Osteoblast (primary cell): ENCODE measurements at regions not wholly inside any gene's neighbourhood (a gene's known extent, or its start where the extent isn't known, plus 50 kb on each side); places are given as distances from the start of the nearest gene placed in this dataset.
"Not testable (repeated sequence)": the region's sequence is repeated elsewhere in the genome, so short reads cannot be mapped to it uniquely, and the experiment has no call there.

Source experiments
- DNase-seq: peaks from one replicate; pipeline ENCODE4 v3.0.0; 2011; ENCODE audit warnings: low spot score, mixed read lengths; ENCODE audit not compliant: insufficient read length; ENCODE audit errors: missing footprints
- H2AFZ ChIP-seq: 2 replicates; pipeline ENCODE4 v1.6.0; 2011; ENCODE audit warnings: mild to moderate bottlenecking, low read length
- H3K27ac ChIP-seq: 2 replicates; pipeline ENCODE4 v1.5.1; 2011; ENCODE audit warnings: mild to moderate bottlenecking, low read depth, low read length, moderate library complexity
- H3K27me3 ChIP-seq: 2 replicates; pipeline ENCODE4 v1.6.0; 2012; ENCODE audit warnings: mild to moderate bottlenecking, control low read depth, inconsistent platforms, low read length, moderate library complexity; ENCODE audit not compliant: insufficient read depth
- H3K36me3 ChIP-seq: 2 replicates; pipeline ENCODE4 v1.5.1; 2011; ENCODE audit warnings: mild to moderate bottlenecking, low read length, control low read depth, moderate library complexity; ENCODE audit not compliant: insufficient read depth
- H3K4me1 ChIP-seq: 2 replicates; pipeline ENCODE4 v1.5.1; 2011; ENCODE audit warnings: mild to moderate bottlenecking, low read length, control low read depth, moderate library complexity; ENCODE audit not compliant: insufficient read depth
- H3K4me2 ChIP-seq: 2 replicates; pipeline ENCODE4 v1.6.0; 2011; ENCODE audit warnings: mild to moderate bottlenecking, low read length; ENCODE audit not compliant: insufficient read depth
- H3K4me3 ChIP-seq: fragments of 200-600 bp; sonication (generic); 3 replicates; pipeline ENCODE4 v1.5.1; 2012; ENCODE audit warnings: mild to moderate bottlenecking, low read length, inconsistent platforms; ENCODE audit not compliant: insufficient read depth
- H3K79me2 ChIP-seq: 2 replicates; pipeline ENCODE4 v1.6.0; 2012; ENCODE audit warnings: mild to moderate bottlenecking, low read length, control low read depth, inconsistent platforms; ENCODE audit not compliant: insufficient read depth
- H3K9me3 ChIP-seq: 2 replicates; pipeline ENCODE4 v1.5.1; 2011; ENCODE audit warnings: low read depth, low read length, control low read depth
- H4K20me1 ChIP-seq: 2 replicates; pipeline ENCODE4 v1.6.0; 2012; ENCODE audit warnings: mild to moderate bottlenecking, low read length, control low read depth; ENCODE audit not compliant: insufficient read depth
- TF ChIP-seq, protein P1 (sequence below): IDR thresholded peaks from 2 replicates; pipeline ENCODE4 v1.5.1; 2011; ENCODE audit warnings: mild to moderate bottlenecking, low read depth, low read length, moderate library complexity; ENCODE audit errors: extremely low read depth

DNA sequence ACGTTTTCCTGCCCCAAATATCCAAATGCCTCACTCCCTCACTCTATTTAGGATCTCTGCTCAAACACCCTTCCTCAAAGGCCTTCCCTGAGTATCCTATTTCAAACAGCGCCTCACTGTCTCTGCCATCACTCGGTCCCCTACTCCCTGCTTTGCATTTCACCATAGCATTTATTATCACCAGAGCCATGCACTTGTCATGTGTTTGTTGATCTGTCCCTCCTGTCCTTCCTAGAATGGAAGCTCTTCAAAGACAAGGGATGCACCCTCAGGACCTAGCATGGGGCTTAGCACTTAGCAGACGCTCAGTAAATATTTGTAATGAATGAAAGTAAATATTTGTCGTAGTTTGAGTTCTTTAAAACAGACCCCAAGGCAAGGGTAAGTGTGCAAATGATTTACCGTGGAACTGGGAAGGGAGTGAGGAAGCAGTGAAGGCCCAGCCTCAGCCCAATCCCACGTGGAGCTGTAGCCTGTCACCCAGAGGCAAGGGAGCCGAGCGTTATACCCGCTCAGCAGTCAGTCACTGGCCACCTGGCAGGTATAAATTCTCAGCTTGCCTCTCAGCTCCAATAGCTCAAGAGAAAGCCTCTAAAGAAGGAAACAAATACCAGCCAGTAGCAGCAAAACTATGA, 97.7 kb upstream of the KIF2A start:
- no peaks in the 10 kb centered on the region for H3K4me1 ChIP-seq
- no peaks in the 10 kb centered on the region for H3K36me3 ChIP-seq
- H3K4me2 ChIP-seq: no peak overlapping the region
- no peak overlapping the region for H2AFZ ChIP-seq
- H3K4me3 ChIP-seq: no peak overlapping the region
- H4K20me1 ChIP-seq: no peaks in the 10 kb centered on the region
- H3K79me2 ChIP-seq: no peaks in the 10 kb centered on the region
- H3K27me3 ChIP-seq: no peaks in the 10 kb centered on the region
- no peaks in the 10 kb centered on the region for H3K9me3 ChIP-seq
- TF ChIP-seq, protein P1, sequence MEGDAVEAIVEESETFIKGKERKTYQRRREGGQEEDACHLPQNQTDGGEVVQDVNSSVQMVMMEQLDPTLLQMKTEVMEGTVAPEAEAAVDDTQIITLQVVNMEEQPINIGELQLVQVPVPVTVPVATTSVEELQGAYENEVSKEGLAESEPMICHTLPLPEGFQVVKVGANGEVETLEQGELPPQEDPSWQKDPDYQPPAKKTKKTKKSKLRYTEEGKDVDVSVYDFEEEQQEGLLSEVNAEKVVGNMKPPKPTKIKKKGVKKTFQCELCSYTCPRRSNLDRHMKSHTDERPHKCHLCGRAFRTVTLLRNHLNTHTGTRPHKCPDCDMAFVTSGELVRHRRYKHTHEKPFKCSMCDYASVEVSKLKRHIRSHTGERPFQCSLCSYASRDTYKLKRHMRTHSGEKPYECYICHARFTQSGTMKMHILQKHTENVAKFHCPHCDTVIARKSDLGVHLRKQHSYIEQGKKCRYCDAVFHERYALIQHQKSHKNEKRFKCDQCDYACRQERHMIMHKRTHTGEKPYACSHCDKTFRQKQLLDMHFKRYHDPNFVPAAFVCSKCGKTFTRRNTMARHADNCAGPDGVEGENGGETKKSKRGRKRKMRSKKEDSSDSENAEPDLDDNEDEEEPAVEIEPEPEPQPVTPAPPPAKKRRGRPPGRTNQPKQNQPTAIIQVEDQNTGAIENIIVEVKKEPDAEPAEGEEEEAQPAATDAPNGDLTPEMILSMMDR: no peak
- no peak overlapping the region for H3K27ac ChIP-seq
- peak; percentile 3 for DNase-seq

DNA sequence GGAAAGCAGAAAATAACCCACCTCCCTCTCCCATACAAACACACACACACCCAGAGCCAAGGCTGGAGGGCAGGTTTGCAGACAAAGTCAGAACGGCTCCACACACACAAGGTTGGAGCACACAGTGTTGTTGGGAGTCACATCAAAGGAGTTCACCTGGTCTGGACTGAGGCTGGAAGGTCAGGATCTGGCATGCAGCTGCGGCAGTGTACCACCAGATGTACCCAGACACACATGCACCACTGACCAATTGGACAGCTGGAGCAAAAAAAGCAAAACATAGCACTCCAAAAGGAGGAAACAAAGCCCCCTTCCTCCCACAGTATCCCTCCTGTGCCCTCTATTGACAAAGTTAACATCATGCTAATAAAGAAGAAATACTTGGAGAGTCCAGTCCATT, 94.6 kb upstream of the KIF2A start:
- Histone ChIP-seq H3K79me2 (no peaks in the 10 kb centered on the region), H3K36me3 (no peaks in the 10 kb centered on the region), H3K4me2 (no peak overlapping the region), H3K9me3 (no peaks in the 10 kb centered on the region), H4K20me1 (no peaks in the 10 kb centered on the region), H3K27me3 (no peaks in the 10 kb centered on the region), H3K27ac (no peak overlapping the region), H2AFZ (no peak overlapping the region), H3K4me3 (no peak overlapping the region), H3K4me1 (no peaks in the 10 kb centered on the region)
- no peak for DNase-seq
- TF ChIP-seq, protein P1: no peak

DNA sequence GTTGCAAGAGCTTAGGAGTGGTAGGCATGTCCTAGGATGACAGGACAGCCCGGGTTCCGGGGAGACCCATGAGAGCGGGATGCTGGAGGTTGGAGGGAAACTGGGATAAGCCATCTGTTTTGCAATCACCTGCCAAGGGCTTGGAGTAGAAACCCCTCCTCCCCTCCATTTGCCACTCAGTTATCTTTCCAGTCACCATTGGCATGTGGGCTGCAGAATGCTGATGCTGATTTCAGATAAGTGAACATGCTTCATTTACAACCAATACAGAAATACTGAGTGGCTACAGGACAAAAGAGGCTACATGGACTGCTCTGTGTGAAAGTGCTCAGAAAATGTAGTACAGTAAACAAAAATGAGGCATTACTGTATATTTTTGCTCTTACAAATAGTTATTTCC, 93.4 kb upstream of the KIF2A start:
- no peak for DNase-seq
- H3K27ac ChIP-seq: no peak overlapping the region
- H3K79me2 ChIP-seq: no peaks in the 10 kb centered on the region
- no peak overlapping the region for H2AFZ ChIP-seq
- no peaks in the 10 kb centered on the region for H3K4me1 ChIP-seq
- no peaks in the 10 kb centered on the region for H3K36me3 ChIP-seq
- no peaks in the 10 kb centered on the region for H4K20me1 ChIP-seq
- no peak overlapping the region for H3K4me2 ChIP-seq
- no peaks in the 10 kb centered on the region for H3K27me3 ChIP-seq
- no peak overlapping the region for H3K4me3 ChIP-seq
- H3K9me3 ChIP-seq: no peaks in the 10 kb centered on the region
- TF ChIP-seq, protein P1: no peak

DNA sequence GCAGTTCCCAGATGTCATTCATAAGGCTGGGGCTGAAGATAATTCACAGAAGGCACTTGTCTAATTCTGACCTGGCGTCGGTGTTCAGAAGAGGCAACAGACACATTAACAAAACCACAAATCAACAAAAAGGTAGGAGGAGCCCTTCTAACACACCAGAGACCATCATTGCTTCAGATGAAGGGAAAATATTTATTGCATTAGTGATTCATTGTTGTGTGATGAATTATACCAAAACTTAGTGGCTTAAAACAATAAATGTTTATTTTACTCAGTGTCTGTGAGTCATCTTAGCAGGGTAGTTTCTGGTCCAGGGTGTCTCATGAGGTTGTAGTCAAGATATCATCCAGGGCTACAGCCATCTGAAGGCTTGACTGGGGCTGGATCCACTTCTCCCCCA, 91.3 kb upstream of the KIF2A start:
- no peak for DNase-seq
- Histone ChIP-seq H4K20me1 (no peaks in the 10 kb centered on the region), H3K9me3 (no peaks in the 10 kb centered on the region), H3K36me3 (no peaks in the 10 kb centered on the region), H3K27ac (no peak overlapping the region), H3K4me3 (no peak overlapping the region), H3K79me2 (no peaks in the 10 kb centered on the region), H3K4me1 (no peaks in the 10 kb centered on the region), H3K4me2 (no peak overlapping the region), H3K27me3 (no peaks in the 10 kb centered on the region), H2AFZ (no peak overlapping the region)
- TF ChIP-seq, protein P1: no peak

DNA sequence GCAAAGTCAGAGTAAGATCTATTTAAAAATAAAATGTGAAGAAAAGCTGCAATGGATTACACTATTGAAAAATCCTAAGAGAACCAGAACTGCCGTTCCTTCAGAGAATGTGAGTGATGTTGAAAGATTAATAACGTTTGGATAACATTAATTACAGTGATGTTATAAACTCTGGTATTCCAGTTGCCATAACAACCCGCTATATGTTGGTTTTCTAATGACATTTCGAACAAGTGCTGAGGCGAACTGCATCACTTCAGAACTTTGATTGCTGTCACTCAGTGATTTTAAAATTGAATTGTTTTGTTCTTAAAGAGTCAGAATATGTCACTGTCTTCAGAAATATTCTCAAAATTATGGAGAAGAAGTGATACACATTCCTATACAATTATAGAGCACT, 89.4 kb upstream of the KIF2A start:
- not testable (repeated sequence) for DNase-seq, H2AFZ ChIP-seq, H3K36me3 ChIP-seq, H3K27ac ChIP-seq, H3K27me3 ChIP-seq, H3K9me3 ChIP-seq, H3K4me1 ChIP-seq, H3K4me3 ChIP-seq, H3K4me2 ChIP-seq, H4K20me1 ChIP-seq, H3K79me2 ChIP-seq

DNA sequence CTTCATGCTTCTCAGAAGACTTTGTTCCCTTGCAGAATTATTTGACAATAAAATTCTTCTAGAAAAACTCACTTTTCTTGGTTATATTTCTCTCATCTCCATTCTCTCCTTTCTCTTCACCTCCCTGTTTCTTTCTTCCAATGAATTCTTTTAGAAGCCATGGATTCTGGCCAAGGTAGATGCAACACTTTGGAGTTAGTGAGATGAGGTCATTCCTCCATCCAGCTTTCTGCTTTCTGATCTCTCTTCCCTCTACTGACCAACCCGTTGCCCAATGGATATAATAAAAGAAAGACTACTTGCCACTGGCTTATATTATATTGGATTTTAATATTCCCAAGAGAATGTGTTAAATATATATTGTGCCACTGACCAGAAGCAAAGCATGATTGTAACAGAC, 88.9 kb upstream of the KIF2A start:
- H4K20me1 ChIP-seq, H2AFZ ChIP-seq, H3K27ac ChIP-seq, H3K4me2 ChIP-seq, H3K4me3 ChIP-seq, H3K36me3 ChIP-seq, H3K9me3 ChIP-seq, H3K4me1 ChIP-seq, H3K27me3 ChIP-seq, H3K79me2 ChIP-seq: not testable (repeated sequence)
- DNase-seq: peak; percentile 3
